Fibroblast of skin of abdomen (primary cell): ENCODE measurements at regions not wholly inside any gene's neighbourhood (a gene's known extent, or its start where the extent isn't known, plus 50 kb on each side); places are given as distances from the start of the nearest gene placed in this dataset.

Experiments
- DNase-seq: peaks from one replicate; pipeline ENCODE4 v3.0.0-alpha.2; 2013

DNA sequence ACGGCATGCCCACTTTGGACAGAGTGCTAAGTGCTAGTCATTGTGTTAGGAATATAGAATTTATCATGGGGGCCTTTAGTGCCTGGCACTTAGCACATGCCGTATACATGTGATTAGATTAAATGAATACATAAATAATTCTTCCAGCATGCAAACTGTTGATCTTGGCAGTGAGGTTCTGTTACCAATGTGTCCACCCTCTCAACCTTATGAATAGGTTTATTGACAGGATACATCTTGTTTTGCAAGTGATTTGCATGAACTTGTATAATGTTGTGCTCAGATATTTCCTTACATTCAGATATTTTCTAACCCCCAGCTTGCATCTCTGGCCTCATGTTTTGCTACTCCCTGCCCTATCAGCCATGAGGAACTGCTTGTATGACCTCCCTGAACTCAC lies 60.3 kb upstream of the ZNF648 start:
- DNase-seq = no peak

DNA sequence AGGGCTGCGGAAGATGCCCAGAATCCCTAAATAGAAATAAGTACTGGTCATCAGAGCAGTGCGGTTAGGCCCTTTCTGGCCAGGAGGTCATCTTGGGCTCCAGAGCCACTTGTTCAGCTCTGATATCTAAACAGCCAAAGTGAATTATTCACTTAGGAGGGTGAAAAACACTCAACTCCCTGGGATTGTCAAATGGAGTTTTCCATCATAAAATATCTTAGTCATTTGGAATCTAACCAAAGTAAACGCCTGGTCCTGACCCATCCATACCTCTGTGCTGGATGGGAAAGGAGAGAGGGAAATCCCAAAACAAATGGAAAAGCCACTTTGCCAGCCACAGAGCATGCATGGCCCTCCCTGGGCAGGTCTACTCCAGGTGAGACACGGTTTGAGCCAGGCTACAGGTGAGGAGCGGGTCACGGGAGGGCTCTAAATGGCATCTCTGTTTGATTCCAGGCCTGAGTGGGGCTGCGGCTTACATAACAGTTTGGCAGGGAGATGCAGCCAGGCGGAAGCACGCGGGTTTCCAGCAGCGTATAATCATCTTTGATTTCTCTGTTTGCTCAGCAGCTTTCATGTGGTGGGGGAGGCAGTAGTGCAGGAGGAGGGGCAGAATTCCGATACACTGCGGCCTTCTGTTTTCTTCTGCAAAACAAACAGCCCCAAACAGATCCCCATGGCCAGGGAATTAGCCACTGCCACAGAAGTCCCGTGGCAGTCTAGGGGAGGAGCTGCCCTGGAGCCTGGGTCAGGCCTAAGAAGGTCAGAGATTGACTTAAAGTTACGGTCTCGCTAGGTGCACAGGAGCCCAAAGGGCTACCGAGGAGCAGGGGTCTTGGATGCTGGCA lies 59.1 kb upstream of the ZNF648 start:
- DNase-seq = peak; percentile 38

DNA sequence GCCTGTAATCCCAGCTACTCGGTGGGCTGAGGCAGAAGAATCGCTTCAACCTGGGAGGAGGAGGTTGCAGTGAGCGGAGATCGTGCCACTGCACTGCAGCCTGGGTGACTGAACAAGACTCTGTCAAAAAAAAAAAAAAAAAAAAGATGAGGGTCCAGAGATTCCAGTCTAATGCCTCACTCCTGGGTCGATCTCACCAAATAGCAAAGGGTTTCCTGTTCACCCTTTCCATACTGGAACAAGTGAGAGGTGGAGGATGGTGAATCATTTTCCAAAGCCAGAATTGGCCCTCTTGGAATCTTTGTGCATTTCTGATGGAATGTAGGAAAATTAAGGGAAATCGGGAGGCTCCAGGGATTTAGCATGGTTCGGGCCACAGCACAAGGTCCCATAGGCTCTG lies 58.1 kb upstream of the ZNF648 start:
- peak; percentile 49 for DNase-seq

DNA sequence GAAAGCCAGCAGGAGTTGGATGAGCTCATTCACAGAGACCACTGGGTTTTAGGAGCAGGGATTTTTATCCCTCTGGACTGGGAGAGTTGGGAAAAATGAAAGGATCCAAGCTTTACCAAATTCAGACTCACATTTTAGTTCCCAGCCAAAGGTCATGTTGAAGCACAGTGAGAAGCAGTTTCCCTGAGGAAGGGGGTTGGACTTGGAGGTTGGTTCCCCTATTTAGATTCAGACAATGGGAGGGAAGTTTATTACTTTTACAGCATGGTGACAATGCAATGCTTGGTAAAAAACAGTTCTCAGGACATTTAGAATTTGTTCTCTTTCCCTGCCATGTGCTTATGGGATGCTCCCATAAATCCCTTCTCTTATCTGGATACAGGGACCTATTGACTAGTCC lies 57.3 kb upstream of the ZNF648 start:
- no peak for DNase-seq

GRCh38 chr1:182114627-182115023 lies 53.1 kb upstream of the ZNF648 start:
- DNase-seq = no peak

- no peak for DNase-seq
These were observed 52.5 kb upstream of the ZNF648 start for GRCh38 chr1:182113879-182114626.

DNA sequence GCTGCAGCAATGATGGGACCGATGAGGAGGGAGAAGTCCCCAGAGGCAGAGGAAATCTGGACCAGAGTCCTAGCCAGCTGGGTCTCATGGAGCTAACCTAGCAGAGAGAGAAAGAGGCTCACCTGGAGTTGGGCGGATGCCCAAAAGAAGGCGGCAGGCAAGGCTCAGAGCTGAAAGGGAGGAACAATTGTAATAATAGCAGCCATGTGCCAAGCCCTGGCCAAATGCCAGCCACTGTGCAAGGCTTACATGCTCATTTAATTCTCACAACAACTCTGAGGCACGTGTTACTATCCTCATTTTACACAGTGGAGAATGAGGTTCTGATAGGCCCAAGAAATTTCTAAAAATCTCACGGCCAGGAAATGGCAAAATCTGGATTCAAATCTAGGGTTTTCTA lies 50.0 kb upstream of the ZNF648 start:
- DNase-seq = no peak
